HUES64 (cell line): ENCODE measurements at regions not wholly inside any gene's neighbourhood (a gene's known extent, or its start where the extent isn't known, plus 50 kb on each side); places are given as distances from the start of the nearest gene placed in this dataset.
"Not testable (repeated sequence)": the region's sequence is repeated elsewhere in the genome, so short reads cannot be mapped to it uniquely, and the experiment has no call there.

ENCODE experiments used
- H3K27ac ChIP-seq: 2 replicates; pipeline ENCODE4 v1.7.0; 2013; ENCODE audit warnings: low read depth, low read length, inconsistent platforms
- H3K27me3 ChIP-seq: 2 replicates; pipeline ENCODE4 v1.6.1; 2013; ENCODE audit warnings: mild to moderate bottlenecking, low read length; ENCODE audit not compliant: insufficient read depth
- H3K36me3 ChIP-seq: 2 replicates; pipeline ENCODE4 v1.6.1; 2013; ENCODE audit warnings: mild to moderate bottlenecking, low read length; ENCODE audit not compliant: insufficient read depth
- H3K4me1 ChIP-seq: 2 replicates; pipeline ENCODE4 v1.6.1; 2013; ENCODE audit warnings: mild to moderate bottlenecking, low read length, moderate library complexity; ENCODE audit not compliant: insufficient read depth
- H3K4me3 ChIP-seq: 2 replicates; pipeline ENCODE4 v1.5.1; 2013; ENCODE audit warnings: mild to moderate bottlenecking, low read length, moderate library complexity
- H3K9ac ChIP-seq: 2 replicates; pipeline ENCODE4 v1.6.1; 2013; ENCODE audit warnings: mild to moderate bottlenecking, low read depth, low read length
- H3K9me3 ChIP-seq: 2 replicates; pipeline ENCODE4 v1.6.1; 2013; ENCODE audit warnings: low read depth, low read length; ENCODE audit not compliant: insufficient read depth
- WGBS: fragments of 150-250, 120-280 bp; methylation state at CpG from one replicate; pipeline ENCODE4 v1.1.7; 2013; ENCODE audit warnings: missing lambda C conversion rate; 5-methylcytosine and 5-hydroxymethylcytosine counted together

DNA sequence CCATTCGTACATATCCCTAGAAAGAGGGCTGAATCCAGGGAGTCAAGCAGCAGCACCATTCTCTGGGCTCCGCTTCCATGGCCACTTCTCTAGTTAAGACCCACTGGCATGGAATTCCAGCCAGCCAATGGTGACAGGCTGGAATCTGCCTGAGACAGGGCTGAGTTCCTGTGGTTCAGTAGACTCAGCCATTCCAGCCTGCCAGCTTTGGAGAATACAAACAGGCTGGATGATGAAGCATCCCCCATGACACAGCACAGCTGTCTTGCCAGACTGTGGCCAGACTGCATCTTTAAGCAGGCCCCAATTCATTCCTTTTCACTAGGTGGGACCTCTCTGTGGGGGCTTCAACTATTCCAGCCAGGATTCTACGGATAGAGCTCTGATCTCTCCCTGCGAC, 329.6 kb downstream of the XPNPEP1 start:
- 90% methylated on average over 4 of the region's 4 CpGs for WGBS
- Histone ChIP-seq H3K27me3 (no peaks in the 10 kb centered on the region), H3K9me3 (peaks cover 24% of the 10 kb centered on the region), H3K4me3 (no peak overlapping the region), H3K9ac (no peak overlapping the region), H3K36me3 (no peaks in the 10 kb centered on the region), H3K4me1 (no peaks in the 10 kb centered on the region), H3K27ac (no peak overlapping the region)

DNA sequence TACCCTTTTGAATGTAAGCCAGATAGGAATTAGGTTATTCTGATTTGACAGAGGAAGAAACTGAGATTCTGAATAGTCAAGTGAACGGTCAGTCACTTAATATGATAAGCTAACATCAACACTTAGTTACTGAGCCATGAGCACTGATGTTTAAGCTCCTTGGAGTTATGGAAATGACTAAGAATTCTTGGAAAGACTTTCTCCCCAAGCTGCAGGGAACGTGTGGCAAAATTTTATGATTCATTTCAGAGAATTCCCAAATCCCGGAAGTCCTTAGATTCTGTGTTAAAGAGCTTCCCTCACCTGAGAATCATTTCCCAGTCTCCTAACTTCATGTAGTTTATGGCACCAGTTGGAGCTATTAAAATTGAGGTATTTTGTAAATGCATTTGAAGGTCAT, 330.9 kb downstream of the XPNPEP1 start:
- Histone ChIP-seq H3K9ac (no peak overlapping the region), H3K4me3 (no peak overlapping the region), H3K9me3 (peaks cover 18% of the 10 kb centered on the region), H3K4me1 (no peaks in the 10 kb centered on the region), H3K27ac (no peak overlapping the region), H3K27me3 (no peaks in the 10 kb centered on the region), H3K36me3 (no peaks in the 10 kb centered on the region)
- WGBS, result 68% methylated on average over 2 of the region's 3 CpGs

DNA sequence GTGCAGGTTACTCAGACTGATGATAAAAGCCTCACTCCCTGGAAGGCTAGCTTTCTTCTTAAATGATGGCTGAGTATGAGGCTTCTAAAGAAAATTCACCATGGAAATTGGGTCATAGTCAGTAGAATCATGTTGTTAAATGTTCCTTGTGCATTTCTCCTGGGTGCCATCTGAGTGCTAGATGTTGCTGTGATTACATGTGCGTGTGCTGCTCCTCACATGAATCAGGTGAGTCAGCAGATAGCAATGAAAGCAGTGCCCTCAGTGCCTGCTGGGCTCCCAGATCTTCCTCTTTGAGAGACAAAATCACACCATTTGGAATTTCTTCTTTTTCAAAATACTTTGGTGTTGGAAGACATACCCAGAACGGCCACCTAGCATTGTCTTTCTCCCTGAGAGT, 331.7 kb downstream of the XPNPEP1 start:
- no peaks in the 10 kb centered on the region for H3K27me3 ChIP-seq
- H3K9me3 ChIP-seq, result peaks cover 13% of the 10 kb centered on the region
- no peaks in the 10 kb centered on the region for H3K36me3 ChIP-seq
- H3K4me1 ChIP-seq, result no peaks in the 10 kb centered on the region
- no peak overlapping the region for H3K27ac ChIP-seq
- 70% methylated on average over 2 of the region's 2 CpGs for WGBS
- no peak overlapping the region for H3K4me3 ChIP-seq
- no peak overlapping the region for H3K9ac ChIP-seq

DNA sequence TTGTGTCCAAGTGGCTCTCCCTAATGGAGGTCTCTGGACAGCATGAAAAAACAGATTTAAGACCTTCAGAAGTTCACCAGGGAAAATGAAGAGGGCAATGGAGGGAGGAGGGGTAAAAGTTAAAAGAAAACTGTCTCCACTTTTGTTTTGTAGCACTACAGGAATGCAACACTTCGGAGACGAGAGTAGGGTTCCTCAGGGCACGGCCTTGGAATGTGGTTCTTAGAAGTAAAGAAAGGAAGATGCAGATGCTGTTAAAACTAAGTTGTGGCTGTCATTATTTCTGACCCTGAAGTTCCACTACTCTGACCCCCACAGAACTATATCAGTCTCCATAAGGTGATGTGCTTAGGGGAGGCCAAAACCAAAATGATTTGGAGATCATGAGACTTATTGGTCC, 335.1 kb downstream of the XPNPEP1 start:
- Histone ChIP-seq H3K9me3 (peaks cover 19% of the 10 kb centered on the region; the same call in 1 of the 2 replicates), H3K27ac (no peak overlapping the region), H3K4me1 (no peaks in the 10 kb centered on the region), H3K9ac (no peak overlapping the region), H3K27me3 (no peaks in the 10 kb centered on the region), H3K36me3 (no peaks in the 10 kb centered on the region), H3K4me3 (no peak overlapping the region)
- WGBS, result 86% methylated on average over 3 of the region's 3 CpGs

DNA sequence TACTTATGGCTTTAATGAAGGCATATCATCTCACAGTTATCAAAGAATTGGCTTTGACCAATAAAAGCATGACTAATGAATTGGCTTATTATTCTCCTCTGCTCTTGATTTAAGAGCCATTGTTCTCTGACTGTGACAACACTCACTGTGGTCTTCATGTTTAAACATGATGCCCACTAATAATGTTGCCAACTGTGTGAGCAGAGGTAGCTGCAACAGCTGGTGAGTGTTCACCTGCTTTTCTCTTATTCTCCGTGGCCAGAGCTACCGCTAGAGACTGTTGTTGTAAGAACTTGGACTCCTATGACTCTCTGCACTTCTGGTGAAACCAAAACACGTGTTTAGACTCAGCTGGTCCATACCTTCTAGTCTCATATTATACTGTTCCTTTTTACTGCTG, 335.9 kb downstream of the XPNPEP1 start:
- 52% methylated on average over 3 of the region's 3 CpGs for WGBS
- no peaks in the 10 kb centered on the region for H3K27me3 ChIP-seq
- H3K4me3 ChIP-seq, result no peak overlapping the region
- no peaks in the 10 kb centered on the region for H3K36me3 ChIP-seq
- no peak overlapping the region for H3K27ac ChIP-seq
- no peak overlapping the region for H3K9ac ChIP-seq
- H3K4me1 ChIP-seq, result no peaks in the 10 kb centered on the region
- H3K9me3 ChIP-seq, result peaks cover 22% of the 10 kb centered on the region; the same call in 1 of the 2 replicates

DNA sequence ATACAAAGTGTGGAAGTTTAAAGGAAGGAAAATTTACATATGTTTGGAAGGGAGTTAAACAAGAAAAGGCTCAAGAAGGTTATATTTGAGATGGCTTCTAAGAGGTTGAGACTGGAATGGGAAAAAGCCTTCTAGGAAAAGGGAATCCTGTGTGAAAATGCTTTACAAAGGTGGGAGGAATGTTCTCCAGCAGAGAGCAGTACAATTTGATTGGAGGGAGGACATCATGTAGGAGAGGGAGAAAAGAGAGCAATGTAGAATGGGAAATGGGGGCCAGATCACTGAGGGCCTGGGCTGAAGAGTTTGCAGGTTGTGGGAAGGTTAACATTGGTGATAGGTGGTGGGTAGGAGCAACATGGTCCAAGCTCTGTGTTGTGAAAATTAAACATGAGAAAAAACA, 366.9 kb downstream of the XPNPEP1 start:
- Histone ChIP-seq H3K9ac (no peak overlapping the region), H3K4me3 (no peak overlapping the region), H3K27ac (no peak overlapping the region), H3K36me3 (no peaks in the 10 kb centered on the region), H3K27me3 (no peaks in the 10 kb centered on the region), H3K9me3 (peaks cover 21% of the 10 kb centered on the region), H3K4me1 (no peaks in the 10 kb centered on the region)

DNA sequence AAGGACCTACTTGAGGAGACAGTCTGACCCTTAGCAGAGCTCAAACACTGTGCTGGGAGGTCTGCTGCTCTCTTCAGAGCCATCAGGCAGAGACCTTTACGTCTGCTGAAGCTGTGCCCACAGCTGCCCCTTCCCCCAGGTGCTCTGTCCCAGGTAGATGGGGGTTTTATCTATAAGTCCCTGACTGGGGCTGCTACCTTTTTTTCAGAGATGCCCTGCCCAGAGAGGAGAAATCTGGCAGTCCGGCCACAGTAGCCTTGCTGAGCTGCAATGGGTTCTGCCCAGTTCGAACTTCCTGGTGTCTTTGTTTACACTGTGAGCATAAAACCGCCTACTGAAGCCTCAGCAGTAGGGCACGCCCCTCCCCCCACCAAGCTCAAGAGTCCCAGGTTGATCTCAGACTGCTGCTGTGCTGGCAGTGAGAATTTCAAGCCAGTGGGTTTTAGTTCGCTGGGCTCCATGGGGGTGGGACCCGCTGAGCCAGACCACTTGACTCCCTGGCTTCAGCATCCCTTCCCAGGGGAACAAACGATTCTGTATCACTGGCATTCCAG, 381.2 kb downstream of the XPNPEP1 start:
- peaks cover 31% of the 10 kb centered on the region for H3K9me3 ChIP-seq
- 65% methylated on average over 8 of the region's 8 CpGs for WGBS
- not testable (repeated sequence) for H3K27me3 ChIP-seq, H3K9ac ChIP-seq, H3K27ac ChIP-seq, H3K4me3 ChIP-seq, H3K4me1 ChIP-seq, H3K36me3 ChIP-seq

DNA sequence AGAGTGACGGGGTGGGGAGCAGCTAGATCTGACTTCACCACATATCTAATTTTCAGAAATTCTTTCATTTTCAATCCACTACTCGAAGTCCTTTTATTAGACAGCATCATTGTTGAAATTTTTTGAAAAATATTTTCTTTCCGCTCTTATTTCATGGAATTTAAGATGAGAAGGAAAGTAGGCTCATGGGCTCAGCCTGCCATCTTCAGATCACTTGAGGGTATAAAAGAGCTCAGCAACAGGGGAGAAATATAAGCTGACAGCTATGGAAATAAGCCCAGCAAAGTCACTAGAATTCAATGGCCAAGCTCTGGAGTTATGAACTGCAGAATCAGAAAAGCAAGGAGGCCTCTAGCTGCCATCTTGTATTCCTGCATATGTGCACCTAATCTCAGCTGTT, 389.1 kb downstream of the XPNPEP1 start:
- Histone ChIP-seq H3K9me3 (peaks cover 19% of the 10 kb centered on the region), H3K9ac (no peak overlapping the region), H3K4me3 (no peak overlapping the region), H3K4me1 (no peaks in the 10 kb centered on the region), H3K27me3 (no peaks in the 10 kb centered on the region), H3K36me3 (no peaks in the 10 kb centered on the region), H3K27ac (no peak overlapping the region)
- 94% methylated on average over 1 of the region's 3 CpGs for WGBS

DNA sequence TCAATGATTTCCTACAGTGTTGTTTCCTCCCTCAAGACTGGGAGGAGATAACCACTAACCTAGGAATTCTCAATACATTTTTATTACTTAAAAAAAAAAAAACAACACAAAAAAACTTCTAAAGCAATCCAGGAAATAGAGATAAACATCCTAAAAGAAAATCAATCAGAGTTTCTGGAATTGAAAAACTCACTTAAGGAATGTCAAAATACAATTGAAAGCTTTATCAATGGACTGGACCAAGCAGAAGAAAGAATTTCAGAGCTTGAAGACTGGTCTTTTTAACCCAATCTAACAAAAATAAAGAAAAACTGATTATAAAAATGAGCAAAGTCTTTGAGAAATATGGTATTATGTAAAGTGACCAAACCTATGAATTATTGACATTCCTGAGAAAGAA, 394.1 kb downstream of the XPNPEP1 start:
- H3K36me3 ChIP-seq, result no peaks in the 10 kb centered on the region
- H3K9ac ChIP-seq, result no peak overlapping the region
- H3K27me3 ChIP-seq, result no peaks in the 10 kb centered on the region
- H3K9me3 ChIP-seq, result peaks cover 36% of the 10 kb centered on the region
- no peak overlapping the region for H3K4me3 ChIP-seq
- no peaks in the 10 kb centered on the region for H3K4me1 ChIP-seq
- no peak overlapping the region for H3K27ac ChIP-seq

DNA sequence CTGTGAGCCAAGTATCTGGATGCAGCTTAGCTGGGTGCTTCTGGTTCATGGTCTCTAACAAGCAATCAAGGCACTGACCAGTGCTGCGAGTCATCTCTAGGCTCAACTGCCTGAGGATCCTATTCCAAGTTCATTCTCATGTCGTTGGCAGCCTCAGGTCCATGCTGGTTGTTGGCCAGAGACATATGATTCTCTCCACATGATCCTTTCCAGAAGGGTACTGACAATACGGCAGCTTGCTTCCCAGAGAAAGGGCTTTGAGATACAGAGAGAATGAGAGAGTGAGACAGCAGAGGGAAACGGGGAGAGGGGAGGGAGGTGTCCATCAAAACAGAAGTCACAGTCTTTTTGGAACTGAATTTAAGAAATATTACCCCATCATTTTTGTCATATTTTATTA, 405.6 kb downstream of the XPNPEP1 start:
- peaks cover 43% of the 10 kb centered on the region for H3K9me3 ChIP-seq
- H3K36me3 ChIP-seq, result no peaks in the 10 kb centered on the region
- 66% methylated on average over 4 of the region's 4 CpGs for WGBS
- no peaks in the 10 kb centered on the region for H3K4me1 ChIP-seq
- H3K27me3 ChIP-seq, result no peaks in the 10 kb centered on the region
- H3K4me3 ChIP-seq, result no peak overlapping the region
- no peak overlapping the region for H3K27ac ChIP-seq
- H3K9ac ChIP-seq, result no peak overlapping the region

DNA sequence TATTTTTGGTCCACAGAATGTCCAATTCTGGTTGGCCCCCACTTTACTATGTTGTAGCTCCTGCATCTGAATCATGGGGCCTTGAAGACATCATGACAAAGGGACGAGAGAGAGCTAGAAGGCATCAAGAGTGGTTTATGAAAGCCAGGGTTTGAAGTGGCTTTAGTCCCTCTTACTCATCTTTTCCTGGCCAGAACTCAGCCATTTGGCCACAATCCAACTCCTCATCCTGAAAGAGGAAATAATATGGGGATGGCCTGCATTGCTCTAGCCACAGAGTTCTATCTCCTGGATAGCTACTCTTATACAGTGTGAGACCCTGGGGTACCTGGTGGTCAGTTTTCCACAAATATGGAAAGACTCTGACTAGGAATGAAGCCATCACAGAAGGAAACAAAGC, 418.9 kb downstream of the XPNPEP1 start:
- Histone ChIP-seq H3K27me3 (no peaks in the 10 kb centered on the region), H3K27ac (no peak overlapping the region), H3K9ac (no peak overlapping the region), H3K4me3 (no peak overlapping the region), H3K9me3 (peaks cover 66% of the 10 kb centered on the region), H3K36me3 (no peaks in the 10 kb centered on the region), H3K4me1 (no peaks in the 10 kb centered on the region)
- 0% methylated on average over 1 of the region's 1 CpG for whole genome bisulfite sequencing

DNA sequence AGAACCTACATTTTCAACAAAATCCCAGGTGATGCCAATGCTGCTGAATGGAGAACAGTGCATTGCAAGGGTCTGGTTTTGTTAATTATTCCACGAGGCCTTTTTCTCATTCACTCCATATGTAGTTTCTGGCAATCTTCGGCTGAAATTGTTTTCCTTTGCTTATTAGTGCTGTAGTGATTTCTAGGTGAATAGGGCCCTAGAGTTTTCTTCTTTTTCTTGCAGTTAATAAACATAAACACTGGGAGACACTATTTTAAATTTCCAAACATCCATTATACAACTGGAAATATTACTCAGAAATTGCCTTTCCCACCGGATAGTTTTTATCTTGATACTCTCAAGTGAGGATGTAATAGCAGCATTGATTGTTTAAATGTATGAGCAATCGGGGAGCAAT, 435.6 kb downstream of the XPNPEP1 start:
- H3K9ac ChIP-seq, result no peak overlapping the region
- no peaks in the 10 kb centered on the region for H3K4me1 ChIP-seq
- no peak overlapping the region for H3K27ac ChIP-seq
- H3K4me3 ChIP-seq, result no peak overlapping the region
- no peaks in the 10 kb centered on the region for H3K27me3 ChIP-seq
- 82% methylated on average over 2 of the region's 4 CpGs for WGBS
- no peaks in the 10 kb centered on the region for H3K36me3 ChIP-seq
- peaks cover 20% of the 10 kb centered on the region for H3K9me3 ChIP-seq
